Endothelial cell of umbilical vein (primary cell): ENCODE measurements at regions not wholly inside any gene's neighbourhood (a gene's known extent, or its start where the extent isn't known, plus 50 kb on each side); places are given as distances from the start of the nearest gene placed in this dataset.

Source experiments
- FOS ChIP-seq: IDR thresholded peaks from 2 replicates; pipeline ENCODE4 v1.6.1; 2011; ENCODE audit warnings: mild to moderate bottlenecking, low read length, moderate library complexity, borderline replicate concordance; ENCODE audit not compliant: insufficient read depth
- POLR2A ChIP-seq: IDR thresholded peaks from 2 replicates; pipeline ENCODE4 v1.6.1; 2012; ENCODE audit warnings: low read depth, mild to moderate bottlenecking, control low read depth, low read length
- POLR2AphosphoS5 ChIP-seq: IDR thresholded peaks from 2 replicates; pipeline ENCODE4 v1.6.1; 2012; ENCODE audit warnings: low read depth, mild to moderate bottlenecking, control low read depth, low read length, moderate library complexity; ENCODE audit not compliant: insufficient read depth
- TF ChIP-seq, protein P1 (sequence below), 2 donors: IDR thresholded peaks; 1 replicate in 1 of 2; 2 replicates in 1 of 2; pipeline ENCODE4 v1.5.1; 2011; ENCODE audit warnings: low read length in 2 of 2, mild to moderate bottlenecking in 2 of 2, moderate library complexity in 2 of 2, control low read depth in 1 of 2, inconsistent platforms in 1 of 2, low read depth in 1 of 2; ENCODE audit not compliant: insufficient read depth in 1 of 2; ENCODE audit errors: extremely low read depth in 1 of 2

DNA sequence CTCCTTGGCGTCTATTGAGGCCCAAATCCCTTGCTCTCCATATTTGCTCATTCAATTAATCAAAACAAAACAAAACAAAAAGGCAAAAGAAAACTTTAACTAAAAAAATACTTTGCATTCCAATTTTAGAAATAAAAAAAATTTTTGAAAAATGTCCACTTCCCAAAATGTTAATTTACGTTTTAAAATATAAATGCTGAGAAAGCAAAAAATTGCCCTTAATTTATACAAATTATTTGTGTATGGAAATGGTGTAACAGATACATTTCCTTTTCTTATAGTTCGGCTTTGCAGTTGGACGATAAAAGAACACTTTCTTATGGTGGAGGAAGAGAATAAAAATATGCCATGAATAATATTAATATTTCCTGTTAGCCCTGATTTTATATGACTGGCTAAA, 652.8 kb upstream of the PFKP start:
- no peak for TF ChIP-seq POLR2A
- no peak for TF ChIP-seq FOS
- TF ChIP-seq POLR2AphosphoS5: no peak
- TF ChIP-seq, protein P1, sequence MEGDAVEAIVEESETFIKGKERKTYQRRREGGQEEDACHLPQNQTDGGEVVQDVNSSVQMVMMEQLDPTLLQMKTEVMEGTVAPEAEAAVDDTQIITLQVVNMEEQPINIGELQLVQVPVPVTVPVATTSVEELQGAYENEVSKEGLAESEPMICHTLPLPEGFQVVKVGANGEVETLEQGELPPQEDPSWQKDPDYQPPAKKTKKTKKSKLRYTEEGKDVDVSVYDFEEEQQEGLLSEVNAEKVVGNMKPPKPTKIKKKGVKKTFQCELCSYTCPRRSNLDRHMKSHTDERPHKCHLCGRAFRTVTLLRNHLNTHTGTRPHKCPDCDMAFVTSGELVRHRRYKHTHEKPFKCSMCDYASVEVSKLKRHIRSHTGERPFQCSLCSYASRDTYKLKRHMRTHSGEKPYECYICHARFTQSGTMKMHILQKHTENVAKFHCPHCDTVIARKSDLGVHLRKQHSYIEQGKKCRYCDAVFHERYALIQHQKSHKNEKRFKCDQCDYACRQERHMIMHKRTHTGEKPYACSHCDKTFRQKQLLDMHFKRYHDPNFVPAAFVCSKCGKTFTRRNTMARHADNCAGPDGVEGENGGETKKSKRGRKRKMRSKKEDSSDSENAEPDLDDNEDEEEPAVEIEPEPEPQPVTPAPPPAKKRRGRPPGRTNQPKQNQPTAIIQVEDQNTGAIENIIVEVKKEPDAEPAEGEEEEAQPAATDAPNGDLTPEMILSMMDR (IDR thresholded peaks at IDR 0.05; ENCODE audit: extremely low read depth in 1 of 2, insufficient read depth in 1 of 2, low read depth in 1 of 2, low read length in 2 of 2): no peak
